ENCODE measurements at regions not wholly inside any gene's neighbourhood (a gene's known extent, or its start where the extent isn't known, plus 50 kb on each side); places are given as distances from the start of the nearest gene placed in this dataset.

GRCh38 chr15:86016750-86017149, 62.9 kb upstream of the AGBL1 start:
- no peak overlapping the region for H3K27ac Mint-ChIP-seq
- no peak overlapping the region for H3K4me3 ChIP-seq (ENCODE audit: low read length)
- 81% methylated on average over 3 of the region's 3 CpGs for WGBS (ENCODE audit: insufficient coverage)
- H3K27me3 Mint-ChIP-seq (ENCODE audit: low read depth in 2 of 2) = peaks cover 0 to 7% of the 10 kb centered on the region in 2 donors
- no peaks in the 10 kb centered on the region for H3K4me1 ChIP-seq (ENCODE audit: control insufficient read depth, insufficient read depth, low read length)
- no peak overlapping the region for H3K4me3 Mint-ChIP-seq
- no peaks in the 10 kb centered on the region for H3K36me3 Mint-ChIP-seq
- TF ChIP-seq CTCF (IDR thresholded peaks at IDR 0.05) = no peak
- no peaks in the 10 kb centered on the region for H3K27me3 ChIP-seq (ENCODE audit: control insufficient read depth, insufficient read depth, low read length)
- DNase-seq (no peak), ATAC-seq (no peak)
- no peak overlapping the region for H3K27ac ChIP-seq (ENCODE audit: low read length)
- no peaks in the 10 kb centered on the region for H3K36me3 ChIP-seq (ENCODE audit: control insufficient read depth, insufficient read depth, low read length)
- H3K9me3 Mint-ChIP-seq = no peaks in the 10 kb centered on the region
- H3K4me1 Mint-ChIP-seq = peaks cover 0 to 4% of the 10 kb centered on the region in 2 donors
- no peaks in the 10 kb centered on the region for H3K9me3 ChIP-seq (ENCODE audit: control insufficient read depth, insufficient read depth, low read length)
- intact Hi-C loops (cut with micrococcal nuclease) = no loop called here

GRCh38 chr15:86018679-86019078, 61.0 kb upstream of the AGBL1 start:
- Mint-ChIP-seq H3K4me1 (peaks cover 0 to 4% of the 10 kb centered on the region in 2 donors), H3K4me3 (no peak overlapping the region), H3K27ac (no peak overlapping the region), H3K27me3 (ENCODE audit: low read depth in 2 of 2) (peaks cover 7 to 9% of the 10 kb centered on the region in 2 donors), H3K36me3 (no peaks in the 10 kb centered on the region), H3K9me3 (no peaks in the 10 kb centered on the region)
- intact Hi-C loops (cut with micrococcal nuclease) = no loop called here
- ATAC-seq (no peak), DNase-seq (no peak)
- no peak for TF ChIP-seq CTCF (IDR thresholded peaks at IDR 0.05)
- Histone ChIP-seq H3K27ac (ENCODE audit: low read length) (no peak overlapping the region), H3K9me3 (ENCODE audit: control insufficient read depth, insufficient read depth, low read length) (no peaks in the 10 kb centered on the region), H3K27me3 (ENCODE audit: control insufficient read depth, insufficient read depth, low read length) (no peaks in the 10 kb centered on the region), H3K4me3 (ENCODE audit: low read length) (no peak overlapping the region), H3K36me3 (ENCODE audit: control insufficient read depth, insufficient read depth, low read length) (no peaks in the 10 kb centered on the region), H3K4me1 (ENCODE audit: control insufficient read depth, insufficient read depth, low read length) (no peaks in the 10 kb centered on the region)
- 67% methylated on average over 5 of the region's 5 CpGs for WGBS (ENCODE audit: insufficient coverage)

- no peak for TF ChIP-seq CTCF (IDR thresholded peaks at IDR 0.05)
- Mint-ChIP-seq H3K4me3 (no peak overlapping the region), H3K27ac (no peak overlapping the region), H3K36me3 (no peaks in the 10 kb centered on the region), H3K9me3 (no peaks in the 10 kb centered on the region), H3K27me3 (ENCODE audit: low read depth in 2 of 2) (peaks cover 6 to 9% of the 10 kb centered on the region in 2 donors), H3K4me1 (peaks cover 0 to 4% of the 10 kb centered on the region in 2 donors)
- intact Hi-C loops (cut with micrococcal nuclease) = no loop called here
- Histone ChIP-seq H3K9me3 (ENCODE audit: control insufficient read depth, insufficient read depth, low read length) (no peaks in the 10 kb centered on the region), H3K4me3 (ENCODE audit: low read length) (no peak overlapping the region), H3K27me3 (ENCODE audit: control insufficient read depth, insufficient read depth, low read length) (no peaks in the 10 kb centered on the region), H3K4me1 (ENCODE audit: control insufficient read depth, insufficient read depth, low read length) (no peaks in the 10 kb centered on the region), H3K36me3 (ENCODE audit: control insufficient read depth, insufficient read depth, low read length) (no peaks in the 10 kb centered on the region), H3K27ac (ENCODE audit: low read length) (no peak overlapping the region)
- WGBS (ENCODE audit: insufficient coverage) = 72% methylated on average over 5 of the region's 5 CpGs
- no peak for ATAC-seq
- no peak for DNase-seq
These were observed 58.1 kb upstream of the AGBL1 start for GRCh38 chr15:86021281-86022264.
